Panc1 (cell line): ENCODE measurements at regions not wholly inside any gene's neighbourhood (a gene's known extent, or its start where the extent isn't known, plus 50 kb on each side); places are given as distances from the start of the nearest gene placed in this dataset.
A peak's percentile ranks its signal among the peaks of the same experiment; 100 is the strongest.

ENCODE experiments used
- ATAC-seq: fragments of 200-7000 bp; cut with Tn5 transposase; 2 replicates; pipeline ENCODE4 v1.9.1; 2020; ENCODE audit warnings: mild to moderate bottlenecking, moderate library complexity
- BruUV-seq: library from RNA; stranded (reverse); fragments of 400-500 nt; replicated peaks from 2 replicates; lab custom pipeline; 2021; lab: Mats Ljungman, UMichigan
- CTCF ChIA-PET: fragments of 300-600 bp; sonication (Branson Sonifier 250); formaldehyde crosslinking; loops from one replicate; lab custom pipeline; 2022; ENCODE audit warnings: antibody characterized with exemption; lab: Charles Lee
- POLR2A ChIA-PET: fragments of 300-600 bp; sonication (Branson Sonifier 250); formaldehyde crosslinking; loops from one replicate; lab custom pipeline; 2022; ENCODE audit warnings: antibody characterized with exemption; lab: Charles Lee
- DNase-seq: peaks from one replicate; pipeline ENCODE4 v3.0.0-alpha.2; 2010; ENCODE audit warnings: low read depth, low spot score
- H3K27ac ChIP-seq: 2 replicates; pipeline ENCODE4 v1.5.1; 2011; ENCODE audit warnings: mild to moderate bottlenecking, low read length, inconsistent platforms
- H3K27me3 ChIP-seq: fragments of 200-500 bp; sonication (Bioruptor generic); 2 replicates; pipeline ENCODE4 v1.6.0; 2014; ENCODE audit warnings: low read length, inconsistent platforms; ENCODE audit not compliant: control insufficient read depth, insufficient read depth
- H3K36me3 ChIP-seq: fragments of 200-500 bp; sonication (Bioruptor generic); 2 replicates; pipeline ENCODE4 v1.5.1; 2014; ENCODE audit warnings: inconsistent platforms, mild to moderate bottlenecking, low read length, moderate library complexity; ENCODE audit not compliant: control insufficient read depth, insufficient read depth
- H3K4me1 ChIP-seq: 2 replicates; pipeline ENCODE4 v1.5.1; 2011; ENCODE audit warnings: inconsistent platforms, mild to moderate bottlenecking, low read length, moderate library complexity; ENCODE audit not compliant: control insufficient read depth, insufficient read depth
- H3K4me3 ChIP-seq, 2 experiments: 2 replicates each; pipeline ENCODE4 v1.5.1; 2011 to 2012; ENCODE audit warnings: low read depth in 2 of 2, low read length in 2 of 2, mild to moderate bottlenecking in 2 of 2, inconsistent platforms in 1 of 2, moderate library complexity in 1 of 2
- H3K9me3 ChIP-seq: fragments of 200-500 bp; sonication (Bioruptor generic); 2 replicates; pipeline ENCODE4 v1.5.1; 2014; ENCODE audit warnings: low read depth, mild to moderate bottlenecking, inconsistent platforms, low read length, moderate library complexity; ENCODE audit not compliant: control insufficient read depth, insufficient read depth
- CTCF ChIP-seq: fragments of 450-650 bp; IDR thresholded peaks from 2 replicates; pipeline ENCODE4 v1.5.1; 2017; ENCODE audit warnings: mild to moderate bottlenecking
- POLR2AphosphoS5 ChIP-seq: IDR thresholded peaks from 2 replicates; pipeline ENCODE4 v1.6.1; 2012; ENCODE audit warnings: mild to moderate bottlenecking, low read depth, low read length, moderate library complexity
- SIN3A ChIP-seq: IDR thresholded peaks from 2 replicates; pipeline ENCODE4 v1.6.1; 2012; ENCODE audit warnings: low read depth, mild to moderate bottlenecking, low read length, moderate library complexity, borderline replicate concordance; ENCODE audit not compliant: insufficient read depth
- TCF7L2 ChIP-seq: IDR thresholded peaks from 2 replicates; pipeline ENCODE4 v1.6.1; 2011; ENCODE audit warnings: mild to moderate bottlenecking, low read depth, low read length, inconsistent platforms
- in situ Hi-C: cut with HindIII; loops from 2 replicates; pipeline ENCODE4 v1.10.0; 2016; ENCODE audit warnings: low sequenced_read_pairs, low pct_unique_long_range_greater_than_20kb
- intact Hi-C: fragments of 100-400 bp; cut with micrococcal nuclease; formaldehyde crosslinking; loops from one replicate; pipeline ENCODE4 v1.10.0; 2022; ENCODE audit not compliant: unreplicated experiment
- TF ChIP-seq, protein P1 (sequence below), 2 experiments: IDR thresholded peaks; 2 replicates each; pipeline ENCODE4 v1.6.1; 2011 to 2012; ENCODE audit warnings: low read depth in 2 of 2, control low read depth in 1 of 2, low read length in 1 of 2, mild to moderate bottlenecking in 1 of 2, moderate library complexity in 1 of 2; ENCODE audit not compliant: insufficient read depth in 1 of 2

- in situ Hi-C loops, result no loop called here
- Histone ChIP-seq H3K27ac (no peak overlapping the region), H3K4me3 (no peak overlapping the region), H3K27me3 (no peaks in the 10 kb centered on the region), H3K9me3 (no peaks in the 10 kb centered on the region), H3K4me1 (no peaks in the 10 kb centered on the region), H3K36me3 (no peaks in the 10 kb centered on the region)
- intact Hi-C loops, result no loop called here
- BruUV-seq, result no TSS peak
- DNase-seq (no peak), ATAC-seq (no peak)
- no peak for TF ChIP-seq POLR2AphosphoS5
- peak; percentile 45 for TF ChIP-seq CTCF
- ChIA-PET POLR2A (no interaction called here), CTCF (no interaction called here)
Observed at GRCh38 chr18:5066380-5066977, 130.6 kb downstream of the AKAIN1 start.

GRCh38 chr18:5065615-5066014 lies 131.4 kb downstream of the AKAIN1 start:
- DNase-seq (no peak), ATAC-seq (no peak)
- in situ Hi-C loops (no loop called here), intact Hi-C loops (no loop called here)
- CTCF ChIA-PET, result interaction anchor here (0.7 kb wide), 1 partner anchor 183 kb away, joined by 3 read pairs; no protein-coding TSS in a partner anchor
- Histone ChIP-seq H3K27me3 (no peaks in the 10 kb centered on the region), H3K4me1 (no peaks in the 10 kb centered on the region), H3K9me3 (no peaks in the 10 kb centered on the region), H3K36me3 (no peaks in the 10 kb centered on the region), H3K27ac (no peak overlapping the region), H3K4me3 (no peak overlapping the region)
- POLR2A ChIA-PET, result no interaction called here
- no TSS peak for BruUV-seq
- TF ChIP-seq TCF7L2 (no peak), SIN3A (no peak)

DNA sequence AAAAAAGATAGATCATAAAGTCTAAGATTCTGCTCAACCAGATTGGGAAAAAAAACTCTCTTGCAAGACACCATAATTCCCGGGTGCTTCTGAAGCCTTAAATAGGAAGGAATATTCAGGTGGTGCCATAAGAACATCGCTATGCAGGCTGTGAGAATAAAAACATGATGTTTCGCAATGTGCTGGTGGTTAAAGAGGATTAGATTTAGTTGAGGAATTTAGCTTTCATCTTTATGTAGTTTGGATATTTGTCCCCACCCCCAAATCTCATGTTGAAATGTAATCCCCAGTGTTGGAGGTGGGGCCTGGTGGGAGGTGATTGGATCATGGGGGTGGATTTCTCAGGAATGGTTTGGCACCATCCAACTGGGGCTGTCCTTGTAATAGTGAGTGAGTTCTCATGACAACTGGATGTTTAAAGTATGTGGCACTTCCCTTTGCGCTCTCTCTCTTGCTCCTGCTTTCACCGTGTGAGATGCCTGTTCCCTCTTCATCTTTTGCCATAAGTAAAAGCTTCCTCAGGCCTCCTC lies 132.2 kb downstream of the AKAIN1 start:
- no peaks in the 10 kb centered on the region for H3K4me1 ChIP-seq
- DNase-seq, result no peak
- H3K27ac ChIP-seq, result no peak overlapping the region
- H3K27me3 ChIP-seq, result no peaks in the 10 kb centered on the region
- ChIA-PET CTCF (no interaction called here), POLR2A (no interaction called here)
- H3K4me3 ChIP-seq, result no peak overlapping the region
- TF ChIP-seq CTCF, result no peak
- no peak for TF ChIP-seq SIN3A
- TF ChIP-seq POLR2AphosphoS5, result no peak
- TF ChIP-seq, protein P1, sequence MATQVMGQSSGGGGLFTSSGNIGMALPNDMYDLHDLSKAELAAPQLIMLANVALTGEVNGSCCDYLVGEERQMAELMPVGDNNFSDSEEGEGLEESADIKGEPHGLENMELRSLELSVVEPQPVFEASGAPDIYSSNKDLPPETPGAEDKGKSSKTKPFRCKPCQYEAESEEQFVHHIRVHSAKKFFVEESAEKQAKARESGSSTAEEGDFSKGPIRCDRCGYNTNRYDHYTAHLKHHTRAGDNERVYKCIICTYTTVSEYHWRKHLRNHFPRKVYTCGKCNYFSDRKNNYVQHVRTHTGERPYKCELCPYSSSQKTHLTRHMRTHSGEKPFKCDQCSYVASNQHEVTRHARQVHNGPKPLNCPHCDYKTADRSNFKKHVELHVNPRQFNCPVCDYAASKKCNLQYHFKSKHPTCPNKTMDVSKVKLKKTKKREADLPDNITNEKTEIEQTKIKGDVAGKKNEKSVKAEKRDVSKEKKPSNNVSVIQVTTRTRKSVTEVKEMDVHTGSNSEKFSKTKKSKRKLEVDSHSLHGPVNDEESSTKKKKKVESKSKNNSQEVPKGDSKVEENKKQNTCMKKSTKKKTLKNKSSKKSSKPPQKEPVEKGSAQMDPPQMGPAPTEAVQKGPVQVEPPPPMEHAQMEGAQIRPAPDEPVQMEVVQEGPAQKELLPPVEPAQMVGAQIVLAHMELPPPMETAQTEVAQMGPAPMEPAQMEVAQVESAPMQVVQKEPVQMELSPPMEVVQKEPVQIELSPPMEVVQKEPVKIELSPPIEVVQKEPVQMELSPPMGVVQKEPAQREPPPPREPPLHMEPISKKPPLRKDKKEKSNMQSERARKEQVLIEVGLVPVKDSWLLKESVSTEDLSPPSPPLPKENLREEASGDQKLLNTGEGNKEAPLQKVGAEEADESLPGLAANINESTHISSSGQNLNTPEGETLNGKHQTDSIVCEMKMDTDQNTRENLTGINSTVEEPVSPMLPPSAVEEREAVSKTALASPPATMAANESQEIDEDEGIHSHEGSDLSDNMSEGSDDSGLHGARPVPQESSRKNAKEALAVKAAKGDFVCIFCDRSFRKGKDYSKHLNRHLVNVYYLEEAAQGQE (IDR thresholded peaks at IDR 0.05; ENCODE audit: insufficient read depth in 1 of 2, low read depth in 2 of 2, low read length in 1 of 2), result no peak
- TF ChIP-seq TCF7L2, result no peak
- in situ Hi-C loops, result no loop called here
- H3K36me3 ChIP-seq, result no peaks in the 10 kb centered on the region
- no peak for ATAC-seq
- intact Hi-C loops, result no loop called here
- BruUV-seq, result no TSS peak
- no peaks in the 10 kb centered on the region for H3K9me3 ChIP-seq
